SK-N-SH (cell line): ENCODE measurements at regions not wholly inside any gene's neighbourhood (a gene's known extent, or its start where the extent isn't known, plus 50 kb on each side); places are given as distances from the start of the nearest gene placed in this dataset.

ENCODE experiments used
- CTCF ChIA-PET: fragments of 300-600, 350-600 bp; formaldehyde crosslinking; extraction: SDS; loops from one replicate; lab custom pipeline; 2021; lab: Yijun Ruan, JAX
- POLR2A ChIA-PET: fragments of 350-600 bp; sonication (Branson Sonifier 250); formaldehyde crosslinking; extraction: SDS; loops from one replicate; lab custom pipeline; 2020; ENCODE audit warnings: antibody characterized with exemption, inconsistent platforms; lab: Yijun Ruan, JAX
- DNase-seq: peaks from one replicate; pipeline ENCODE4 v3.0.0; 2012
- H2AFZ ChIP-seq: fragments of 200-600 bp; sonication (generic); 2 replicates; pipeline ENCODE4 v1.8.1; 2016; ENCODE audit warnings: antibody characterized with exemption, mild to moderate bottlenecking, low read depth
- H3F3A ChIP-seq: fragments of 200-600 bp; sonication (generic); replicated peaks from 2 replicates; pipeline ENCODE3; 2016; ENCODE audit warnings: antibody characterized with exemption, mild to moderate bottlenecking; ENCODE audit not compliant: insufficient read depth
- H3K27ac ChIP-seq, 2 experiments: fragments of 200-500 bp in 1 of 2; fragments of 200-600 bp in 1 of 2; sonication (Bioruptor generic) in 1 of 2; sonication (generic), shearing (Covaris generic) in 1 of 2; 2 replicates each; pipeline versions ENCODE4 v1.5.1 to v1.6.1; 2014 to 2016; ENCODE audit warnings: low read depth in 2 of 2, inconsistent platforms in 1 of 2, low read length in 1 of 2, mild to moderate bottlenecking in 1 of 2, mixed read lengths in 1 of 2
- H3K27me3 ChIP-seq: fragments of 200-600 bp; sonication (generic), shearing (Covaris generic); 2 replicates; pipeline ENCODE4 v1.6.1; 2016; ENCODE audit warnings: mixed run types; ENCODE audit not compliant: insufficient read depth
- H3K36me3 ChIP-seq, 2 experiments: fragments of 200-500 bp in 1 of 2; fragments of 200-600 bp in 1 of 2; sonication (Bioruptor generic) in 1 of 2; sonication (generic) in 1 of 2; replicated peaks in 1 of 2; 2 replicates each; pipeline versions ENCODE3 to v1.5.1; 2014 to 2016; ENCODE audit warnings: low read length in 1 of 2, mild to moderate bottlenecking in 1 of 2; ENCODE audit not compliant: insufficient read depth in 2 of 2, control insufficient read depth in 1 of 2
- H3K4me1 ChIP-seq, 2 experiments: fragments of 200-500 bp in 1 of 2; fragments of 200-600 bp in 1 of 2; sonication (Bioruptor generic) in 1 of 2; sonication (generic), shearing (Covaris generic) in 1 of 2; 2 replicates each; pipeline versions ENCODE4 v1.5.1 to v1.6.1; 2014 to 2016; ENCODE audit warnings: low read depth in 1 of 2, low read length in 1 of 2, mixed run types in 1 of 2; ENCODE audit not compliant: insufficient read depth in 2 of 2, control insufficient read depth in 1 of 2
- H3K4me2 ChIP-seq: fragments of 200-600 bp; sonication (generic), shearing (Covaris generic); 2 replicates; pipeline ENCODE4 v1.6.1; 2017; ENCODE audit warnings: mixed run types
- H3K4me3 ChIP-seq, 2 experiments: fragments of 200-500 bp in 1 of 2; fragments of 200-600 bp in 1 of 2; sonication (Bioruptor generic) in 1 of 2; sonication (generic), shearing (Covaris generic) in 1 of 2; 2 replicates each; pipeline versions ENCODE4 v1.5.1 to v1.8.1; 2014 to 2016; ENCODE audit warnings: low read depth in 2 of 2, inconsistent platforms in 1 of 2, low read length in 1 of 2, mild to moderate bottlenecking in 1 of 2, mixed read lengths in 1 of 2, moderate library complexity in 1 of 2
- H3K79me2 ChIP-seq: fragments of 200-600 bp; sonication (generic); 2 replicates; pipeline ENCODE4 v1.8.1; 2017; ENCODE audit warnings: mild to moderate bottlenecking; ENCODE audit not compliant: insufficient read depth
- H3K9ac ChIP-seq: fragments of 200-600 bp; sonication (generic); 2 replicates; pipeline ENCODE4 v1.6.1; 2017; ENCODE audit warnings: mixed run types
- H3K9me2 ChIP-seq: fragments of 200-600 bp; sonication (generic); 2 replicates; pipeline ENCODE4 v1.6.1; 2017; ENCODE audit warnings: mixed run types
- H3K9me3 ChIP-seq: fragments of 200-600 bp; sonication (generic); 2 replicates; pipeline ENCODE4 v1.6.1; 2017; ENCODE audit warnings: mixed run types, mild to moderate bottlenecking, moderate library complexity
- H4K20me1 ChIP-seq: fragments of 200-600 bp; sonication (generic); 2 replicates; pipeline ENCODE4 v1.6.1; 2017; ENCODE audit warnings: mild to moderate bottlenecking, mixed run types; ENCODE audit not compliant: insufficient read depth
- CHD2 ChIP-seq: fragments of 150-350 bp; IDR thresholded peaks from 2 replicates; pipeline ENCODE4 v1.6.1; 2018; ENCODE audit warnings: low read length; ENCODE audit not compliant: partially characterized antibody
- CTCF ChIP-seq: fragments of 200-600 bp; sonication (generic); IDR thresholded peaks from 2 replicates; pipeline ENCODE4 v1.6.1; 2017; ENCODE audit warnings: antibody characterized with exemption, mild to moderate bottlenecking, moderate library complexity
- ELF1 ChIP-seq: IDR thresholded peaks from 2 replicates; pipeline ENCODE4 v1.4.0; 2012
- FOXJ3 ChIP-seq: sonication (generic); formaldehyde crosslinking; IDR thresholded peaks from 2 replicates; pipeline ENCODE4 v1.5.1; 2020; ENCODE audit warnings: mild to moderate bottlenecking, missing genetic modification reagents
- GABPA ChIP-seq: IDR thresholded peaks from 2 replicates; pipeline ENCODE4 v1.4.0; 2012; ENCODE audit warnings: low read depth, mild to moderate bottlenecking
- JUND ChIP-seq: IDR thresholded peaks from 2 replicates; pipeline ENCODE4 v1.4.0; 2012
- MXI1 ChIP-seq: IDR thresholded peaks from 2 replicates; pipeline ENCODE4 v1.6.1; 2012; ENCODE audit warnings: mild to moderate bottlenecking, low read depth, low read length, improper control_type of control experiment
- NFIC ChIP-seq: IDR thresholded peaks from 2 replicates; pipeline ENCODE4 v1.4.0; 2012; ENCODE audit warnings: borderline replicate concordance
- NRF1 ChIP-seq: IDR thresholded peaks from 2 replicates; pipeline ENCODE4 v1.6.1; 2012; ENCODE audit warnings: low read depth, mild to moderate bottlenecking, low read length
- POLR2AphosphoS5 ChIP-seq: IDR thresholded peaks from 2 replicates; pipeline ENCODE4 v1.6.1; 2012; ENCODE audit warnings: low read depth, low read length
- RXRA ChIP-seq: IDR thresholded peaks from 2 replicates; pipeline ENCODE4 v1.4.0; 2012; ENCODE audit warnings: low read depth, mild to moderate bottlenecking, borderline replicate concordance
- TCF12 ChIP-seq: IDR thresholded peaks from 2 replicates; pipeline ENCODE4 v1.4.0; 2012
- TEAD4 ChIP-seq: IDR thresholded peaks from 2 replicates; pipeline ENCODE4 v1.4.0; 2012; ENCODE audit warnings: mild to moderate bottlenecking, borderline replicate concordance; ENCODE audit not compliant: insufficient read depth
- USF1 ChIP-seq: IDR thresholded peaks from 2 replicates; pipeline ENCODE4 v1.4.0; 2012; ENCODE audit warnings: low read depth, borderline replicate concordance
- YY1 ChIP-seq: IDR thresholded peaks from 2 replicates; pipeline ENCODE4 v1.4.0; 2012; ENCODE audit warnings: low read depth, mild to moderate bottlenecking
- WGBS: methylation state at CpG from one replicate; pipeline ENCODE4 v1.1.6; 2017; ENCODE audit warnings: low lambda C conversion rate; 5-methylcytosine and 5-hydroxymethylcytosine counted together
- TF ChIP-seq, protein P1 (sequence below): IDR thresholded peaks from 2 replicates; pipeline ENCODE4 v1.6.1; 2012; ENCODE audit warnings: mild to moderate bottlenecking, low read depth, low read length, moderate library complexity
- TF ChIP-seq, protein P2 (sequence below): IDR thresholded peaks from 2 replicates; pipeline ENCODE4 v1.4.0; 2012; ENCODE audit warnings: low read depth

GRCh38 chr14:86357119-86357518 lies 827.2 kb downstream of the FLRT2 start:
- H3K79me2 ChIP-seq: no peaks in the 10 kb centered on the region
- no peaks in the 10 kb centered on the region for H3K27me3 ChIP-seq
- ChIA-PET CTCF (no interaction called here), POLR2A (no interaction called here)
- H3K4me3 ChIP-seq: 0 out of 4 replicates have a peak overlapping the region, but pooled peaks of 1 of the 2 experiments have one; percentile 11
- no peak overlapping the region for H3K9ac ChIP-seq
- no peak for DNase-seq
- TF ChIP-seq USF1 (no peak), NRF1 (no peak), RXRA (no peak), CTCF (no peak), TCF12 (no peak), POLR2AphosphoS5 (no peak), TEAD4 (no peak), YY1 (no peak), ELF1 (no peak)
- TF ChIP-seq, protein P1, sequence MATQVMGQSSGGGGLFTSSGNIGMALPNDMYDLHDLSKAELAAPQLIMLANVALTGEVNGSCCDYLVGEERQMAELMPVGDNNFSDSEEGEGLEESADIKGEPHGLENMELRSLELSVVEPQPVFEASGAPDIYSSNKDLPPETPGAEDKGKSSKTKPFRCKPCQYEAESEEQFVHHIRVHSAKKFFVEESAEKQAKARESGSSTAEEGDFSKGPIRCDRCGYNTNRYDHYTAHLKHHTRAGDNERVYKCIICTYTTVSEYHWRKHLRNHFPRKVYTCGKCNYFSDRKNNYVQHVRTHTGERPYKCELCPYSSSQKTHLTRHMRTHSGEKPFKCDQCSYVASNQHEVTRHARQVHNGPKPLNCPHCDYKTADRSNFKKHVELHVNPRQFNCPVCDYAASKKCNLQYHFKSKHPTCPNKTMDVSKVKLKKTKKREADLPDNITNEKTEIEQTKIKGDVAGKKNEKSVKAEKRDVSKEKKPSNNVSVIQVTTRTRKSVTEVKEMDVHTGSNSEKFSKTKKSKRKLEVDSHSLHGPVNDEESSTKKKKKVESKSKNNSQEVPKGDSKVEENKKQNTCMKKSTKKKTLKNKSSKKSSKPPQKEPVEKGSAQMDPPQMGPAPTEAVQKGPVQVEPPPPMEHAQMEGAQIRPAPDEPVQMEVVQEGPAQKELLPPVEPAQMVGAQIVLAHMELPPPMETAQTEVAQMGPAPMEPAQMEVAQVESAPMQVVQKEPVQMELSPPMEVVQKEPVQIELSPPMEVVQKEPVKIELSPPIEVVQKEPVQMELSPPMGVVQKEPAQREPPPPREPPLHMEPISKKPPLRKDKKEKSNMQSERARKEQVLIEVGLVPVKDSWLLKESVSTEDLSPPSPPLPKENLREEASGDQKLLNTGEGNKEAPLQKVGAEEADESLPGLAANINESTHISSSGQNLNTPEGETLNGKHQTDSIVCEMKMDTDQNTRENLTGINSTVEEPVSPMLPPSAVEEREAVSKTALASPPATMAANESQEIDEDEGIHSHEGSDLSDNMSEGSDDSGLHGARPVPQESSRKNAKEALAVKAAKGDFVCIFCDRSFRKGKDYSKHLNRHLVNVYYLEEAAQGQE: no peak
- H3K27ac ChIP-seq: no peak overlapping the region
- no peaks in the 10 kb centered on the region for H3K9me2 ChIP-seq
- no peak overlapping the region for H3K4me2 ChIP-seq
- H2AFZ ChIP-seq: 0 out of 2 replicates have a peak overlapping the region, but pooled peaks have one; percentile 2
- 11% methylated on average over 3 of the region's 3 CpGs for WGBS
- H3K9me3 ChIP-seq: no peaks in the 10 kb centered on the region
- no peaks in the 10 kb centered on the region for H3K36me3 ChIP-seq
- no peaks in the 10 kb centered on the region for H4K20me1 ChIP-seq
- no peaks in the 10 kb centered on the region for H3F3A ChIP-seq
- H3K4me1 ChIP-seq: peaks cover 0 to 9% of the 10 kb centered on the region in 2 experiments; a peak in 1 of 4 replicates

GRCh38 chr14:86346818-86347384 lies 817.0 kb downstream of the FLRT2 start:
- H3K4me2 ChIP-seq: no peak overlapping the region
- H3K4me1 ChIP-seq: no peaks in the 10 kb centered on the region
- no peaks in the 10 kb centered on the region for H3K79me2 ChIP-seq
- CTCF ChIA-PET: no interaction called here
- H3K27ac ChIP-seq: no peak overlapping the region
- no peak for DNase-seq
- H3F3A ChIP-seq: no peaks in the 10 kb centered on the region
- 0% methylated on average over 3 of the region's 3 CpGs for WGBS
- H3K9ac ChIP-seq: no peak overlapping the region
- no peaks in the 10 kb centered on the region for H3K27me3 ChIP-seq
- H3K36me3 ChIP-seq: no peaks in the 10 kb centered on the region
- no peak overlapping the region for H2AFZ ChIP-seq
- no peaks in the 10 kb centered on the region for H4K20me1 ChIP-seq
- POLR2A ChIA-PET: no interaction called here
- peak overlapping the region in 1 of 2 experiments; percentile 47; a peak in 1 of 4 replicates for H3K4me3 ChIP-seq
- no peaks in the 10 kb centered on the region for H3K9me2 ChIP-seq
- H3K9me3 ChIP-seq: no peaks in the 10 kb centered on the region
- no peak for TF ChIP-seq GABPA
- TF ChIP-seq NFIC: no peak
- TF ChIP-seq JUND: no peak
- no peak for TF ChIP-seq USF1
- TF ChIP-seq FOXJ3 (CRISPR knock-in tag): no peak
- TF ChIP-seq, protein P2, sequence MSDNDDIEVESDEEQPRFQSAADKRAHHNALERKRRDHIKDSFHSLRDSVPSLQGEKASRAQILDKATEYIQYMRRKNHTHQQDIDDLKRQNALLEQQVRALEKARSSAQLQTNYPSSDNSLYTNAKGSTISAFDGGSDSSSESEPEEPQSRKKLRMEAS: no peak
- no peak for TF ChIP-seq TCF12
- TF ChIP-seq, protein P1: no peak
- TF ChIP-seq MXI1: no peak
- TF ChIP-seq POLR2AphosphoS5: no peak
- TF ChIP-seq CHD2: no peak
